ENCODE measurements at regions not wholly inside any gene's neighbourhood (a gene's known extent, or its start where the extent isn't known, plus 50 kb on each side); places are given as distances from the start of the nearest gene placed in this dataset.
"Not testable (repeated sequence)": the region's sequence is repeated elsewhere in the genome, so short reads cannot be mapped to it uniquely, and the experiment has no call there.

- intact Hi-C loops (cut with DNase I), result no loop called here
- Histone ChIP-seq H3K27me3 (no peaks in the 10 kb centered on the region), H3K27ac (no peak overlapping the region), H3K4me3 (replicated peaks in 1 of 3) (no peak overlapping the region), H3K4me1 (no peaks in the 10 kb centered on the region), H3K9me3 (no peaks in the 10 kb centered on the region), H3K36me3 (peaks cover 14 to 21% of the 10 kb centered on the region in 2 donors)
- no peak for DNase-seq
- WGBS, 2 donors, result 96 to 97% methylated on average over 17 to 38 of the region's 45 CpGs
- TF ChIP-seq CTCF (IDR thresholded peaks at IDR 0.05), result no peak
- TF ChIP-seq POLR2A (IDR thresholded peaks at IDR 0.05), result no peak
These were observed 154.2 kb upstream of the KCTD7 start for GRCh38 chr7:66474441-66474840.

- H3K27me3 ChIP-seq; H3K27ac ChIP-seq; DNase-seq; H3K4me3 ChIP-seq (replicated peaks in 1 of 3); H3K9me3 ChIP-seq; H3K4me1 ChIP-seq; intact Hi-C loops (cut with DNase I): not testable (repeated sequence)
- H3K36me3 ChIP-seq, result peaks cover 14 to 21% of the 10 kb centered on the region in 2 donors
- 89 to 97% methylated on average over 3 of the region's 3 CpGs for WGBS, 2 donors
These were observed 152.6 kb upstream of the KCTD7 start for GRCh38 chr7:66476056-66476455.

GRCh38 chr7:66477822-66478397 is 150.8 kb upstream of the KCTD7 start:
- H3K27ac ChIP-seq; intact Hi-C loops (cut with DNase I); H3K9me3 ChIP-seq; DNase-seq; H3K4me3 ChIP-seq (replicated peaks in 1 of 3); H3K4me1 ChIP-seq; H3K27me3 ChIP-seq: not testable (repeated sequence)
- 80 to 87% methylated on average over 3 of the region's 3 CpGs for WGBS, 2 donors
- peaks cover 14 to 21% of the 10 kb centered on the region in 2 donors for H3K36me3 ChIP-seq

- H3K4me1 ChIP-seq; H3K27ac ChIP-seq; H3K27me3 ChIP-seq; H3K9me3 ChIP-seq; intact Hi-C loops (cut with DNase I); DNase-seq; H3K4me3 ChIP-seq (replicated peaks in 1 of 3): not testable (repeated sequence)
- 87 to 94% methylated on average over 1 of the region's 1 CpG for WGBS, 2 donors
- peaks cover 4 to 10% of the 10 kb centered on the region in 2 donors for H3K36me3 ChIP-seq
These were observed 147.5 kb upstream of the KCTD7 start for GRCh38 chr7:66481229-66481628.

- H3K27me3 ChIP-seq; DNase-seq; H3K4me3 ChIP-seq (replicated peaks in 1 of 3); H3K9me3 ChIP-seq; intact Hi-C loops (cut with DNase I); H3K27ac ChIP-seq; H3K36me3 ChIP-seq: not testable (repeated sequence)
- peaks cover 0 to 10% of the 10 kb centered on the region in 2 donors for H3K4me1 ChIP-seq
- 96 to 99% methylated on average over 8 of the region's 8 CpGs for WGBS, 2 donors
These were observed 139.6 kb upstream of the KCTD7 start for GRCh38 chr7:66489065-66489464.

- H3K4me1 ChIP-seq, result peaks cover 4 to 15% of the 10 kb centered on the region in 2 donors
- H3K36me3 ChIP-seq; H3K4me3 ChIP-seq (replicated peaks in 1 of 3); intact Hi-C loops (cut with DNase I); H3K27me3 ChIP-seq; H3K27ac ChIP-seq; H3K9me3 ChIP-seq; DNase-seq: not testable (repeated sequence)
- 64 to 75% methylated on average over 2 of the region's 2 CpGs for WGBS, 2 donors
These were observed 138.9 kb upstream of the KCTD7 start for GRCh38 chr7:66489741-66490140.

- DNase-seq; H3K27me3 ChIP-seq; H3K9me3 ChIP-seq; intact Hi-C loops (cut with DNase I); H3K36me3 ChIP-seq; H3K27ac ChIP-seq; H3K4me3 ChIP-seq (replicated peaks in 1 of 3): not testable (repeated sequence)
- WGBS, 2 donors, result 79 to 83% methylated on average over 9 to 10 of the region's 11 CpGs
- peaks cover 4 to 15% of the 10 kb centered on the region in 2 donors for H3K4me1 ChIP-seq
These were observed 137.7 kb upstream of the KCTD7 start for GRCh38 chr7:66490979-66491378.

- intact Hi-C loops (cut with DNase I); H3K9me3 ChIP-seq; H3K36me3 ChIP-seq; DNase-seq; H3K27me3 ChIP-seq: not testable (repeated sequence)
- peak overlapping the region in 1 of 3 donors; percentile 59 for H3K4me3 ChIP-seq (replicated peaks in 1 of 3)
- 89 to 94% methylated on average over 7 of the region's 7 CpGs for WGBS, 2 donors
- H3K27ac ChIP-seq, result peak overlapping the region in 2 of 3 donors; percentile 86 to 89
- peaks cover 4 to 15% of the 10 kb centered on the region in 2 donors for H3K4me1 ChIP-seq
These were observed 136.3 kb upstream of the KCTD7 start for GRCh38 chr7:66492405-66492804.
